ENCODE measurements at regions not wholly inside any gene's neighbourhood (a gene's known extent, or its start where the extent isn't known, plus 50 kb on each side); places are given as distances from the start of the nearest gene placed in this dataset.

DNA sequence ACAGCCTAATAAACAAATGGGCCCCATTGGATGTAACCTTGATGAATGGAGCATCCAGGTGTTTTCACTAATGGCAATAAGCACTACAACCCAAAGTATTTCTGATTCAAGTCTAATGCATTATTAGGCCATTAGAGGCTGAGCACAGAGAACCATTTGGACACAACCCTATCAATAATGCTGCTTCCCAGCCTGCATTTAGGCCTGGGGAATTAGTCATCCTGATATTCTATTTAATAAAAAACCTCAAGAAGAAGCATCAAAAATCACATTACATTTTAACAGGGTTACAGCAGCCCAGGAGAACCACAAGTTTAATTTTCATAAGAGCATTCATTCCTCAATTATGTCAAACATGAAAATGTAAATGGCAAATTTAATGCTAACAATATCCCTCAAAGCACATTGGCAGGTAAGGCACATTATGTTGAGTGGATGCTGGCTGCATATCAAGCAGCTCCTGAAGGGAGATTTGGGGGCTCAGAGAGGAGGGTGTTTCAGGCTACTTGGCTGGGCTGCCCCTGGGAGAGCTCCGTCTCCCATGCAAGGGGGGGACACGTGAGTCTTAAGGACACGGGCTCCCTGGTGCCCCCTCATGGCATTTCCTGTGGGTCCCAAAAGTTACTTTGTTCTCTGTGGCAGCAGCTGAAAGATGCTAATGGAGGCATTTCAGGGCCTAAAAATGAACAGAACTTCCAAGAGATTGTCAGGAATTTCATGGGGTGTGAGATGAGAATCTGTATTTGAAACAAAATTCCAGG, 143.4 kb downstream of the HERPUD2 start:
- TF ChIP-seq EZH2 (IDR thresholded peaks at IDR 0.05; ENCODE audit: low read length, missing control alignments): no peak
- TF ChIP-seq CTCF (conservative IDR thresholded peaks at IDR 0.05 in 1 of 2, IDR thresholded peaks at IDR 0.05 in 1 of 2; ENCODE audit: low read depth in 1 of 2, low read length in 2 of 2): no peak
